ENCODE measurements at regions not wholly inside any gene's neighbourhood (a gene's known extent, or its start where the extent isn't known, plus 50 kb on each side); places are given as distances from the start of the nearest gene placed in this dataset.
"Not testable (repeated sequence)": the region's sequence is repeated elsewhere in the genome, so short reads cannot be mapped to it uniquely, and the experiment has no call there.

- H3K27ac ChIP-seq (ENCODE audit: low read depth) = peak overlapping the region; percentile 99
- peak overlapping the region; percentile 23; the same call in 1 of the 3 replicates for H3K4me3 Mint-ChIP-seq
- peak overlapping the region; percentile 8 for H3K4me2 ChIP-seq
These were observed 98.1 kb downstream of the RTP4 start for GRCh38 chr3:187466306-187466705.

GRCh38 chr3:187465503-187465902, 97.3 kb downstream of the RTP4 start:
- H3K27ac Mint-ChIP-seq = peak overlapping the region; percentile 98

More at GRCh38 chr3:187466306-187466705, 98.1 kb downstream of the RTP4 start:
- H3F3A ChIP-seq (replicated peaks; ENCODE audit: low read depth); H3K27me3 Mint-ChIP-seq (ENCODE audit: insufficient read depth, low read depth, poor library complexity); H3K4me3 ChIP-seq; H3K4me1 ChIP-seq (ENCODE audit: insufficient read depth); H4K20me1 ChIP-seq (replicated peaks; ENCODE audit: insufficient read depth); H3K27me3 ChIP-seq (ENCODE audit: insufficient read depth); H3K36me3 ChIP-seq (ENCODE audit: insufficient read depth); H3K79me2 ChIP-seq (replicated peaks; ENCODE audit: insufficient read depth); H2AFZ ChIP-seq: not testable (repeated sequence)
- peak; percentile 68 for ATAC-seq
- peak overlapping the region; percentile 98 for H3K27ac Mint-ChIP-seq
- H3K9me2 ChIP-seq (ENCODE audit: insufficient read depth) = peaks cover 15% of the 10 kb centered on the region
- H3K36me3 Mint-ChIP-seq (ENCODE audit: low read depth) = peaks cover 40% of the 10 kb centered on the region
- peak; percentile 90 for TF ChIP-seq NANOG (IDR thresholded peaks at IDR 0.05; ENCODE audit: borderline replicate concordance)
- peaks cover 25% of the 10 kb centered on the region for H3K4me1 Mint-ChIP-seq
- peaks cover 26% of the 10 kb centered on the region for H3K9me3 Mint-ChIP-seq
- peak; percentile 41 for DNase-seq (ENCODE audit: low spot score)

GRCh38 chr3:187464682-187465081, 96.5 kb downstream of the RTP4 start:
- ATAC-seq (no peak), DNase-seq (ENCODE audit: low spot score) (no peak)
- Mint-ChIP-seq H3K9me3 (peaks cover 10% of the 10 kb centered on the region), H3K4me3 (no peak overlapping the region), H3K27ac (peak overlapping the region; percentile 33; the same call in 1 of the 2 replicates), H3K4me1 (peaks cover 28% of the 10 kb centered on the region), H3K27me3 (ENCODE audit: insufficient read depth, low read depth, poor library complexity) (no peaks in the 10 kb centered on the region), H3K36me3 (ENCODE audit: low read depth) (peaks cover 23% of the 10 kb centered on the region)
- no peaks in the 10 kb centered on the region for H3K27me3 ChIP-seq (ENCODE audit: insufficient read depth)
- peaks cover 9% of the 10 kb centered on the region; the same call in 1 of the 2 replicates for H3K4me1 ChIP-seq (ENCODE audit: insufficient read depth)
- H3K4me3 ChIP-seq = no peak overlapping the region
- no peak overlapping the region for H2AFZ ChIP-seq
- H3K9me2 ChIP-seq (ENCODE audit: insufficient read depth) = peaks cover 20% of the 10 kb centered on the region
- H4K20me1 ChIP-seq (replicated peaks; ENCODE audit: insufficient read depth) = no peaks in the 10 kb centered on the region
- H3F3A ChIP-seq (replicated peaks; ENCODE audit: low read depth) = peaks cover 10% of the 10 kb centered on the region; the same call in 1 of the 2 replicates
- H3K27ac ChIP-seq (ENCODE audit: low read depth) = peak overlapping the region; percentile 99
- H3K4me2 ChIP-seq = no peak overlapping the region
- no peaks in the 10 kb centered on the region for H3K79me2 ChIP-seq (replicated peaks; ENCODE audit: insufficient read depth)
- 0 out of 2 replicates have a peak, but pooled peaks cover 5% of the 10 kb centered on the region for H3K36me3 ChIP-seq (ENCODE audit: insufficient read depth)
- no peak for TF ChIP-seq EZH2 (IDR thresholded peaks at IDR 0.05; ENCODE audit: low read depth, unreplicated experiment)
- no peak for TF ChIP-seq ZNF462 (CRISPR knock-in tag; IDR thresholded peaks at IDR 0.05)
- TF ChIP-seq ZNF331 (CRISPR knock-in tag; IDR thresholded peaks at IDR 0.05; ENCODE audit: low read depth) = no peak
- TF ChIP-seq POLR2AphosphoS5 (IDR thresholded peaks at IDR 0.05; ENCODE audit: low read depth) = no peak
- TF ChIP-seq JUNB (IDR thresholded peaks at IDR 0.05; ENCODE audit: unreplicated experiment) = no peak

More at GRCh38 chr3:187465503-187465902, 97.3 kb downstream of the RTP4 start:
- Histone ChIP-seq H4K20me1 (replicated peaks; ENCODE audit: insufficient read depth) (no peaks in the 10 kb centered on the region), H2AFZ (no peak overlapping the region), H3K9me2 (ENCODE audit: insufficient read depth) (peaks cover 18% of the 10 kb centered on the region), H3K27ac (ENCODE audit: low read depth) (peak overlapping the region; percentile 99), H3K4me3 (no peak overlapping the region), H3K79me2 (replicated peaks; ENCODE audit: insufficient read depth) (no peaks in the 10 kb centered on the region), H3K36me3 (ENCODE audit: insufficient read depth) (0 out of 2 replicates have a peak, but pooled peaks cover 5% of the 10 kb centered on the region), H3F3A (replicated peaks; ENCODE audit: low read depth) (peaks cover 10% of the 10 kb centered on the region; the same call in 1 of the 2 replicates), H3K4me1 (ENCODE audit: insufficient read depth) (peaks cover 9% of the 10 kb centered on the region; the same call in 1 of the 2 replicates), H3K4me2 (peak overlapping the region; percentile 8), H3K27me3 (ENCODE audit: insufficient read depth) (no peaks in the 10 kb centered on the region)
- Mint-ChIP-seq H3K36me3 (ENCODE audit: low read depth) (peaks cover 31% of the 10 kb centered on the region), H3K27me3 (ENCODE audit: insufficient read depth, low read depth, poor library complexity) (peaks cover 2% of the 10 kb centered on the region), H3K4me3 (peak overlapping the region; percentile 12; the same call in 1 of the 3 replicates), H3K4me1 (peaks cover 25% of the 10 kb centered on the region), H3K9me3 (peaks cover 18% of the 10 kb centered on the region)
- TF ChIP-seq ZNF114 (CRISPR knock-in tag; IDR thresholded peaks at IDR 0.05) (0 out of 2 replicates have a peak, but pooled peaks have one; percentile 33), JUNB (IDR thresholded peaks at IDR 0.05; ENCODE audit: unreplicated experiment) (no peak), ETS1 (IDR thresholded peaks at IDR 0.05) (no peak), NANOG (IDR thresholded peaks at IDR 0.05; ENCODE audit: borderline replicate concordance) (peak; percentile 96)
- peak; percentile 71 for DNase-seq (ENCODE audit: low spot score)
- ATAC-seq = peak; percentile 98

All from GM23338 (cell line).